ENCODE measurements at regions not wholly inside any gene's neighbourhood (a gene's known extent, or its start where the extent isn't known, plus 50 kb on each side); places are given as distances from the start of the nearest gene placed in this dataset.

DNA sequence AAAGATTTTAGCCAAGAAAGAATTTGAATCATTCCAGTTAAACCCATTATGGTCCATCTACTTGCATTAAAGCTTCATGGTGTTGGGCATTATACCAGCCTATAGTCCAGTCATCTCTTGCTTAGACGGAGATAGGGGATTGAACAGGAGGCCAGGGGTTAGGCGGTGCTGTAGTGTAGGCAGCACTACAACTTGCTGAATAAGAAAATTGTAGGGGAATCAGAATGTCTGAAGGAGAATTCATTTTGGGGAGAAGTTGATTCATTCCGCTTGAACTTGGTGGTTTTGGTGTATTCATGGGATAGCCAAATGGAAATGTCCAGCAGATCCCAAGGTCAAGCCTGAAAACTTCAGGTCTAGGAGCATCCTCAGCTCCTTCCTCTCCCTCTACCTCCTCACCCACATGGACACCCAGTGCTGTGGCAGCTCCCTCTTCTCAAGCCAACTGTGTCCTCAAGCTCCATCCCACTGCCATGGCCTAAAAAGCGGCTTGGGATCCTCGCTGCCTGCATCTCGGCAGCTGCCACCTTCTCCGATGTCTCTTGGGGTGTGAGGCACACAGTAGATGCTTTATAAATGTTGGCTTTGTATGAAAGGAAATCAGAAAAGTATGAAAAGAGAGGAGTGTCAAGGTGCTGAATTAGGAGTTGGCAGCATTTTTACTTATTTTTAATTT lies 63.6 kb upstream of the MNX1 start:
- TF ChIP-seq, protein P1, sequence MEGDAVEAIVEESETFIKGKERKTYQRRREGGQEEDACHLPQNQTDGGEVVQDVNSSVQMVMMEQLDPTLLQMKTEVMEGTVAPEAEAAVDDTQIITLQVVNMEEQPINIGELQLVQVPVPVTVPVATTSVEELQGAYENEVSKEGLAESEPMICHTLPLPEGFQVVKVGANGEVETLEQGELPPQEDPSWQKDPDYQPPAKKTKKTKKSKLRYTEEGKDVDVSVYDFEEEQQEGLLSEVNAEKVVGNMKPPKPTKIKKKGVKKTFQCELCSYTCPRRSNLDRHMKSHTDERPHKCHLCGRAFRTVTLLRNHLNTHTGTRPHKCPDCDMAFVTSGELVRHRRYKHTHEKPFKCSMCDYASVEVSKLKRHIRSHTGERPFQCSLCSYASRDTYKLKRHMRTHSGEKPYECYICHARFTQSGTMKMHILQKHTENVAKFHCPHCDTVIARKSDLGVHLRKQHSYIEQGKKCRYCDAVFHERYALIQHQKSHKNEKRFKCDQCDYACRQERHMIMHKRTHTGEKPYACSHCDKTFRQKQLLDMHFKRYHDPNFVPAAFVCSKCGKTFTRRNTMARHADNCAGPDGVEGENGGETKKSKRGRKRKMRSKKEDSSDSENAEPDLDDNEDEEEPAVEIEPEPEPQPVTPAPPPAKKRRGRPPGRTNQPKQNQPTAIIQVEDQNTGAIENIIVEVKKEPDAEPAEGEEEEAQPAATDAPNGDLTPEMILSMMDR (conservative IDR thresholded peaks at IDR 0.05; ENCODE audit: low read depth, low read length) = no peak
- TF ChIP-seq POLR2A (IDR thresholded peaks at IDR 0.05; ENCODE audit: low read depth, low read length) = no peak
- no peak for TF ChIP-seq MAFK (IDR thresholded peaks at IDR 0.05; ENCODE audit: low read depth, low read length)
- TF ChIP-seq, protein P2, sequence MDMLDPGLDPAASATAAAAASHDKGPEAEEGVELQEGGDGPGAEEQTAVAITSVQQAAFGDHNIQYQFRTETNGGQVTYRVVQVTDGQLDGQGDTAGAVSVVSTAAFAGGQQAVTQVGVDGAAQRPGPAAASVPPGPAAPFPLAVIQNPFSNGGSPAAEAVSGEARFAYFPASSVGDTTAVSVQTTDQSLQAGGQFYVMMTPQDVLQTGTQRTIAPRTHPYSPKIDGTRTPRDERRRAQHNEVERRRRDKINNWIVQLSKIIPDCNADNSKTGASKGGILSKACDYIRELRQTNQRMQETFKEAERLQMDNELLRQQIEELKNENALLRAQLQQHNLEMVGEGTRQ (IDR thresholded peaks at IDR 0.05; ENCODE audit: low read depth, low read length) = no peak
- no peak for TF ChIP-seq MXI1 (IDR thresholded peaks at IDR 0.05; ENCODE audit: borderline replicate concordance, low read depth, low read length)
- no peak for TF ChIP-seq CHD1 (IDR thresholded peaks at IDR 0.05; ENCODE audit: low read depth, low read length)
- no peak for TF ChIP-seq MAZ (IDR thresholded peaks at IDR 0.05; ENCODE audit: borderline replicate concordance, low read depth, low read length)
- no peak for TF ChIP-seq RAD21 (IDR thresholded peaks at IDR 0.05; ENCODE audit: low read length)
- no peak for TF ChIP-seq SMC3 (IDR thresholded peaks at IDR 0.05; ENCODE audit: low read depth, low read length)
- no peak for TF ChIP-seq RFX5 (IDR thresholded peaks at IDR 0.05; ENCODE audit: low read depth, low read length)
- TF ChIP-seq FOS (IDR thresholded peaks at IDR 0.05; ENCODE audit: low read depth, low read length) = no peak
- no peak for TF ChIP-seq BHLHE40 (IDR thresholded peaks at IDR 0.05; ENCODE audit: low read depth, low read length)
- no peak for TF ChIP-seq NFE2L2 (IDR thresholded peaks at IDR 0.05; ENCODE audit: low read depth, low read length)
- no peak for TF ChIP-seq RCOR1 (IDR thresholded peaks at IDR 0.05; ENCODE audit: insufficient replicate concordance, low read length)

Measured in IMR-90 (cell line).